ENCODE measurements at regions not wholly inside any gene's neighbourhood (a gene's known extent, or its start where the extent isn't known, plus 50 kb on each side); places are given as distances from the start of the nearest gene placed in this dataset.

DNA sequence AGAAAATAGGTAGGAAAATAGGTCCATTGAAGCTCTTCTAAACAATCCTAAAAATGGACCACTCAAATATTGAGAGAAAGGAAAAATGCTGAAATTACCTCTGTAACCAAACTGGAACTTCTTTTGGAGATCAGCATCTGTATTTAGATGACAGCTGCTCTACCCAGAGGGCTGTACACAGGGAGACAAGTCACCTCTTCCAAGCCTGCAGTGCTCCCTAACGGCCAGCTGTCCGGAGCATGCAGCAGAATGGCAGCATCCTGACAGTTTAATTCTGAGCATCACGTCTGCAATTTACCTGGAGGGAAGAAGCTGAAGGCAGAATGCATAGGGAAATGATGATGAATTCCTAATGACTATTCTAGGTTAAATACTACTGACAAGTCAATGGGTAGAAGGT, 62.8 kb upstream of the DIAPH3 start:
- no peak for TF ChIP-seq TCF4 (CRISPR knock-in tag; IDR thresholded peaks at IDR 0.05; ENCODE audit: borderline replicate concordance)
- no peak for TF ChIP-seq ISL1 (CRISPR knock-in tag; IDR thresholded peaks at IDR 0.05)
- TF ChIP-seq, protein P1, sequence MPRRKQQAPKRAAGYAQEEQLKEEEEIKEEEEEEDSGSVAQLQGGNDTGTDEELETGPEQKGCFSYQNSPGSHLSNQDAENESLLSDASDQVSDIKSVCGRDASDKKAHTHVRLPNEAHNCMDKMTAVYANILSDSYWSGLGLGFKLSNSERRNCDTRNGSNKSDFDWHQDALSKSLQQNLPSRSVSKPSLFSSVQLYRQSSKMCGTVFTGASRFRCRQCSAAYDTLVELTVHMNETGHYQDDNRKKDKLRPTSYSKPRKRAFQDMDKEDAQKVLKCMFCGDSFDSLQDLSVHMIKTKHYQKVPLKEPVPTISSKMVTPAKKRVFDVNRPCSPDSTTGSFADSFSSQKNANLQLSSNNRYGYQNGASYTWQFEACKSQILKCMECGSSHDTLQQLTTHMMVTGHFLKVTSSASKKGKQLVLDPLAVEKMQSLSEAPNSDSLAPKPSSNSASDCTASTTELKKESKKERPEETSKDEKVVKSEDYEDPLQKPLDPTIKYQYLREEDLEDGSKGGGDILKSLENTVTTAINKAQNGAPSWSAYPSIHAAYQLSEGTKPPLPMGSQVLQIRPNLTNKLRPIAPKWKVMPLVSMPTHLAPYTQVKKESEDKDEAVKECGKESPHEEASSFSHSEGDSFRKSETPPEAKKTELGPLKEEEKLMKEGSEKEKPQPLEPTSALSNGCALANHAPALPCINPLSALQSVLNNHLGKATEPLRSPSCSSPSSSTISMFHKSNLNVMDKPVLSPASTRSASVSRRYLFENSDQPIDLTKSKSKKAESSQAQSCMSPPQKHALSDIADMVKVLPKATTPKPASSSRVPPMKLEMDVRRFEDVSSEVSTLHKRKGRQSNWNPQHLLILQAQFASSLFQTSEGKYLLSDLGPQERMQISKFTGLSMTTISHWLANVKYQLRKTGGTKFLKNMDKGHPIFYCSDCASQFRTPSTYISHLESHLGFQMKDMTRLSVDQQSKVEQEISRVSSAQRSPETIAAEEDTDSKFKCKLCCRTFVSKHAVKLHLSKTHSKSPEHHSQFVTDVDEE (CRISPR knock-in tag; IDR thresholded peaks at IDR 0.05): no peak
- TF ChIP-seq, protein P2, sequence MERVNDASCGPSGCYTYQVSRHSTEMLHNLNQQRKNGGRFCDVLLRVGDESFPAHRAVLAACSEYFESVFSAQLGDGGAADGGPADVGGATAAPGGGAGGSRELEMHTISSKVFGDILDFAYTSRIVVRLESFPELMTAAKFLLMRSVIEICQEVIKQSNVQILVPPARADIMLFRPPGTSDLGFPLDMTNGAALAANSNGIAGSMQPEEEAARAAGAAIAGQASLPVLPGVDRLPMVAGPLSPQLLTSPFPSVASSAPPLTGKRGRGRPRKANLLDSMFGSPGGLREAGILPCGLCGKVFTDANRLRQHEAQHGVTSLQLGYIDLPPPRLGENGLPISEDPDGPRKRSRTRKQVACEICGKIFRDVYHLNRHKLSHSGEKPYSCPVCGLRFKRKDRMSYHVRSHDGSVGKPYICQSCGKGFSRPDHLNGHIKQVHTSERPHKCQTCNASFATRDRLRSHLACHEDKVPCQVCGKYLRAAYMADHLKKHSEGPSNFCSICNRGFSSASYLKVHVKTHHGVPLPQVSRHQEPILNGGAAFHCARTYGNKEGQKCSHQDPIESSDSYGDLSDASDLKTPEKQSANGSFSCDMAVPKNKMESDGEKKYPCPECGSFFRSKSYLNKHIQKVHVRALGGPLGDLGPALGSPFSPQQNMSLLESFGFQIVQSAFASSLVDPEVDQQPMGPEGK (CRISPR knock-in tag; IDR thresholded peaks at IDR 0.05; ENCODE audit: borderline replicate concordance): no peak
- TF ChIP-seq, protein P3, sequence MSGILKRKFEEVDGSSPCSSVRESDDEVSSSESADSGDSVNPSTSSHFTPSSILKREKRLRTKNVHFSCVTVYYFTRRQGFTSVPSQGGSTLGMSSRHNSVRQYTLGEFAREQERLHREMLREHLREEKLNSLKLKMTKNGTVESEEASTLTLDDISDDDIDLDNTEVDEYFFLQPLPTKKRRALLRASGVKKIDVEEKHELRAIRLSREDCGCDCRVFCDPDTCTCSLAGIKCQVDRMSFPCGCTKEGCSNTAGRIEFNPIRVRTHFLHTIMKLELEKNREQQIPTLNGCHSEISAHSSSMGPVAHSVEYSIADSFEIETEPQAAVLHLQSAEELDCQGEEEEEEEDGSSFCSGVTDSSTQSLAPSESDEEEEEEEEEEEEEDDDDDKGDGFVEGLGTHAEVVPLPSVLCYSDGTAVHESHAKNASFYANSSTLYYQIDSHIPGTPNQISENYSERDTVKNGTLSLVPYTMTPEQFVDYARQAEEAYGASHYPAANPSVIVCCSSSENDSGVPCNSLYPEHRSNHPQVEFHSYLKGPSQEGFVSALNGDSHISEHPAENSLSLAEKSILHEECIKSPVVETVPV (CRISPR knock-in tag; IDR thresholded peaks at IDR 0.05): no peak
- no peak for TF ChIP-seq ZFP3 (CRISPR knock-in tag; IDR thresholded peaks at IDR 0.05)
- no peak for TF ChIP-seq GLIS3 (CRISPR knock-in tag; IDR thresholded peaks at IDR 0.05)
- no peak for TF ChIP-seq ZNF8 (CRISPR knock-in tag; IDR thresholded peaks at IDR 0.05)
- no peak for TF ChIP-seq ZFP30 (CRISPR knock-in tag; IDR thresholded peaks at IDR 0.05)
- TF ChIP-seq ARNTL (CRISPR knock-in tag; IDR thresholded peaks at IDR 0.05; ENCODE audit: borderline replicate concordance, low read depth): no peak
- no peak for TF ChIP-seq OSR1 (CRISPR knock-in tag; IDR thresholded peaks at IDR 0.05)
- no peak for TF ChIP-seq SNAI2 (CRISPR knock-in tag; IDR thresholded peaks at IDR 0.05)
- no peak for TF ChIP-seq ZNF70 (CRISPR knock-in tag; IDR thresholded peaks at IDR 0.05)
- no peak for TF ChIP-seq PPARA (CRISPR knock-in tag; IDR thresholded peaks at IDR 0.05; ENCODE audit: borderline replicate concordance)
- no peak for TF ChIP-seq BACH2 (CRISPR knock-in tag; IDR thresholded peaks at IDR 0.05; ENCODE audit: borderline replicate concordance)
- no peak for TF ChIP-seq TOX (CRISPR knock-in tag; IDR thresholded peaks at IDR 0.05; ENCODE audit: borderline replicate concordance)
- no peak for TF ChIP-seq CSDC2 (CRISPR knock-in tag; IDR thresholded peaks at IDR 0.05)
- TF ChIP-seq RARB (CRISPR knock-in tag; IDR thresholded peaks at IDR 0.05): no peak
- ATAC-seq: peak; percentile 84

DNA sequence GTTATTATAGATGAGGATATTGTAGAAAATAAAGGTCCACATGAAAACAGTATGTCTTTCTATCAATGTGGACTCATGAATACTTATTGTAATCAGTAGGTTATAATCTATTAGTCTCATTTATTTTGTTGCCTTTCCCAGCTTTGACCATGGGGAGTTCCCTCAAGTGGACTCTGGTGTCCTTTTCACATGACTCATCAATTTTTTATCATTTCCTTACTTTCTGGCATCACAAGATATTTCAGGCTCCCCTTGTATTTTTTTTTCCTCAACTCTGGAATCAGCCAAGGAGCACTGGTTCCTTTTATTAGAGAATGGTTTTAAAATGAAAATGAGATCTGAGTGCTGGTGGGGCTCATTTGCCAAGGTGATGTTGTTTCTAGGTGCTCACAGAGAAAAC, 63.4 kb upstream of the DIAPH3 start:
- TF ChIP-seq PPARA (CRISPR knock-in tag; IDR thresholded peaks at IDR 0.05; ENCODE audit: borderline replicate concordance) (no peak), ZNF70 (CRISPR knock-in tag; IDR thresholded peaks at IDR 0.05) (no peak), ISL1 (CRISPR knock-in tag; IDR thresholded peaks at IDR 0.05) (no peak), TOX (CRISPR knock-in tag; IDR thresholded peaks at IDR 0.05; ENCODE audit: borderline replicate concordance) (no peak)
- TF ChIP-seq, protein P4, sequence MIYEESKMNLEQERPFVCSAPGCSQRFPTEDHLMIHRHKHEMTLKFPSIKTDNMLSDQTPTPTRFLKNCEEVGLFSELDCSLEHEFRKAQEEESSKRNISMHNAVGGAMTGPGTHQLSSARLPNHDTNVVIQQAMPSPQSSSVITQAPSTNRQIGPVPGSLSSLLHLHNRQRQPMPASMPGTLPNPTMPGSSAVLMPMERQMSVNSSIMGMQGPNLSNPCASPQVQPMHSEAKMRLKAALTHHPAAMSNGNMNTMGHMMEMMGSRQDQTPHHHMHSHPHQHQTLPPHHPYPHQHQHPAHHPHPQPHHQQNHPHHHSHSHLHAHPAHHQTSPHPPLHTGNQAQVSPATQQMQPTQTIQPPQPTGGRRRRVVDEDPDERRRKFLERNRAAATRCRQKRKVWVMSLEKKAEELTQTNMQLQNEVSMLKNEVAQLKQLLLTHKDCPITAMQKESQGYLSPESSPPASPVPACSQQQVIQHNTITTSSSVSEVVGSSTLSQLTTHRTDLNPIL (CRISPR knock-in tag; IDR thresholded peaks at IDR 0.05; ENCODE audit: low read depth): no peak
- ATAC-seq: no peak

DNA sequence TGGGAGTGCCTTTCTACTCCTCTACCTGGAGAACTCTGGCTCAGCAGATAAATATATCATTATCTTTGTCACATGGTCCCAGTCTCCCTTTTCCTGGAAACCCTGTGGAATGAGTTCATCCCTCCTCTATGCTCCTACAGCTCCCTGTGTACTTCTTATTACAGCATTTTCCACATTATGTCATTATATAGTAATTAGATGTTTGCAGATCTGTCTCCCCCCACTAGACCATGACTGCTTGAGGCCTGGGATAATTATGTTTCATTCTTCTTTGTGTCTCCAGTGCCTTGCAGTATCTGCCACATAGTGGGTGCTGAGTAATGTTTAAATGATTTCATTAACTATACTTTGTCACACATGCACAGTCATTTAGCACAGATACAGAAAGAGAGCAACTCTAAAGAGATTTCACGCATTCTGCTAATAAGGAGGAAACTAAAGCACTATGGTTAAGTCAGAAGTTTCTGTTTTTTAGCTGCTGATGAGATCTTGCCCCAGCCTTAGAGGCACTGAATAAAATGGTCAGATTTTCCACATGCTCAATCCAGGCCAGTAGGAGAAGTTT, 66.1 kb upstream of the DIAPH3 start:
- no peak for TF ChIP-seq CSDC2 (CRISPR knock-in tag; IDR thresholded peaks at IDR 0.05)
- peak; percentile 40 for ATAC-seq

DNA sequence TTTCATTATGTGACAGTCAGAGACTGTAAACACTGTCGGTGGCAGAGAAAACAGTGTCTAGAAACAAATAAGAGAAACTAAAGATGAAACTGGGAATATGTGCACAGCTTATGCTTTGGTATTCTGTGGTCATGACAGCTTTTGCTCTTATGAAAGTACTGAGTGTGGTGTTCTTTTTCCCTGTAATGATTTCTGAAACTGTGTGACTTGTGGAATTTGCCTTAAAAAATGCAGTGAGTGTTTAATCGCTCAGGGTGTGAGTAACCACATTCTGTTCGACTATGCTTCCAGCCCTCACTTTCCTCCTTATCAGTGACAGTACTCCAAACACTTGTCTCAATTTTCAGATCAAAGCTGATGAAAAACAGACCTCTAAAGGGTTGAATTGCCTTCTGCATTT, 66.9 kb upstream of the DIAPH3 start:
- TF ChIP-seq TCF4 (CRISPR knock-in tag; IDR thresholded peaks at IDR 0.05; ENCODE audit: borderline replicate concordance) (no peak), ISL1 (CRISPR knock-in tag; IDR thresholded peaks at IDR 0.05) (peak; percentile 70)
- TF ChIP-seq, protein P1 (CRISPR knock-in tag; IDR thresholded peaks at IDR 0.05): peak; percentile 61; the same call in 1 of the 2 replicates
- ATAC-seq: peak; percentile 85
